NCI-H2081 (cell line): ENCODE measurements at regions not wholly inside any gene's neighbourhood (a gene's known extent, or its start where the extent isn't known, plus 50 kb on each side); places are given as distances from the start of the nearest gene placed in this dataset.

Experiments
- DNase-seq, 2 experiments: peaks; one replicate each; lab custom pipeline; 2025; lab: John Stamatoyannopoulos, UW

- DNase-seq, result no peak
Measured at GRCh38 chr2:898319-898718, 52.3 kb upstream of the SNTG2 start.

GRCh38 chr2:897091-897490 is 53.6 kb upstream of the SNTG2 start:
- no peak for DNase-seq

GRCh38 chr2:893311-893710 is 57.3 kb upstream of the SNTG2 start:
- DNase-seq, result no peak

- no peak for DNase-seq
Measured at GRCh38 chr2:892892-893291, 57.8 kb upstream of the SNTG2 start.

- DNase-seq, result no peak
Measured at GRCh38 chr2:892401-892800, 58.2 kb upstream of the SNTG2 start.

GRCh38 chr2:891734-892133 is 58.9 kb upstream of the SNTG2 start:
- no peak for DNase-seq

- DNase-seq, result no peak
Measured at GRCh38 chr2:890791-891190, 59.9 kb upstream of the SNTG2 start.

- DNase-seq, result no peak
Measured at GRCh38 chr2:890214-890613, 60.4 kb upstream of the SNTG2 start.

- no peak for DNase-seq
Measured at GRCh38 chr2:888906-889566, 61.6 kb upstream of the SNTG2 start.

GRCh38 chr2:888211-888801 is 62.3 kb upstream of the SNTG2 start:
- DNase-seq, result no peak

- DNase-seq, result no peak
Measured at GRCh38 chr2:887639-888038, 63.0 kb upstream of the SNTG2 start.

GRCh38 chr2:886072-887022 is 64.3 kb upstream of the SNTG2 start:
- no peak for DNase-seq

GRCh38 chr2:885230-886071 is 65.2 kb upstream of the SNTG2 start:
- no peak for DNase-seq

- DNase-seq, result no peak
Measured at GRCh38 chr2:883803-884748, 66.6 kb upstream of the SNTG2 start.

- no peak for DNase-seq
Measured at GRCh38 chr2:883260-883802, 67.3 kb upstream of the SNTG2 start.

GRCh38 chr2:881204-881918 is 69.3 kb upstream of the SNTG2 start:
- no peak for DNase-seq

- no peak for DNase-seq
Measured at GRCh38 chr2:880201-880970, 70.3 kb upstream of the SNTG2 start.

- no peak for DNase-seq
Measured at GRCh38 chr2:879540-879939, 71.1 kb upstream of the SNTG2 start.

- DNase-seq, result no peak
Measured at GRCh38 chr2:878245-878930, 72.3 kb upstream of the SNTG2 start.
